ENCODE measurements at regions not wholly inside any gene's neighbourhood (a gene's known extent, or its start where the extent isn't known, plus 50 kb on each side); places are given as distances from the start of the nearest gene placed in this dataset.

DNA sequence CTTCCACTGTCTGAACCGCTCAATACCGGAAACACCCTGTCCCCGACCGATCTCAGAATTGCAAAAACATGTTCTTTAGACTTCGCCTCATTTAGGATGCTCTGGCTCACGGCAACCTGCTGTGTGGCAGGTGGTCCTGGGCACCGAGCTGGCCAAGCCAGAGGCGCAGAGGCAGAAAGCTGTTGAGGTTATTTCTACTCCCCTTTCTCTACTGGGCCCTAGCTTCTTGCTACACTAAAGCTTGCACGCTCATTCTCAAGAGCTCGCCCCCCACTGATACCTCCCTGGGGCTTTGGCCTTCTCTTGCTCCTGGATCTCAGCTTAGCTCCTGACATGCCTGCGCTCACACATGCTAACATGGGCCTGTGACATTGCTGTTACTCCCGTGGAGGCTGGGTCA is 417.4 kb downstream of the LPIN1 start:
- TF ChIP-seq EZH2 (IDR thresholded peaks at IDR 0.05; ENCODE audit: low read depth) (no peak), CTCF (conservative IDR thresholded peaks at IDR 0.05) (no peak)
- no TSS peak for BruUV-seq (replicated peaks)
- DNase-seq, result no peak
- Histone ChIP-seq H3K4me3 (no peak overlapping the region), H3K36me3 (ENCODE audit: low read depth) (no peaks in the 10 kb centered on the region), H3K27me3 (ENCODE audit: insufficient read depth, low read depth) (no peaks in the 10 kb centered on the region), H2AFZ (no peak overlapping the region), H3K9me2 (ENCODE audit: insufficient read depth) (no peaks in the 10 kb centered on the region), H3K4me2 (no peak overlapping the region), H3K4me1 (replicated peaks; ENCODE audit: insufficient read depth) (peaks cover 8% of the 10 kb centered on the region), H3K9me3 (ENCODE audit: insufficient read depth, low read depth) (peaks cover 5% of the 10 kb centered on the region; the same call in 1 of the 2 replicates), H4K20me1 (ENCODE audit: insufficient read depth) (no peaks in the 10 kb centered on the region), H3F3A (ENCODE audit: insufficient read depth, low read depth) (no peaks in the 10 kb centered on the region; the same call in 1 of the 2 replicates), H3K27ac (no peak overlapping the region), H3K79me2 (ENCODE audit: low read depth) (no peaks in the 10 kb centered on the region)
- ChIA-PET POLR2A (ENCODE audit: unreplicated experiment) (no interaction called here), CTCF (no interaction called here)
- intact Hi-C loops (cut with micrococcal nuclease; ENCODE audit: unreplicated experiment), result no loop called here

DNA sequence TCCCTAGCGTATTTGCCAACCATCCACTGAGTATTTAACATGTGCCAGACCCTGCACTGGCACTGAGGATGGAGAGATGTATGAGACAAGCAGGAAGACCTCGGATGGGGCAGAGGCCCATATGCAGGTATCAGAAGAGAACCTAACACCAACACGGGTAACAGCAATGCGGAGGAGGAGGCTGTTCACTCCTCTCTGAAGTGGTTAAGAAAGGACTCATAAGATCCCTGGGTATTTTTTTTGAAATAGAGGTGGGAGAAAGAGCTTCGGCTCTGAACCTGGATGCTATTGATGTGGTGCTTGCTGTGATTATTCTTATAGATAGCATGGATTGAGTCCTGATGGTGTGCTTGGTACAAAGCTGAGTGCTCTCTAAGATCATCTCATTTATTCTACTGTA is 418.3 kb downstream of the LPIN1 start:
- no TSS peak for BruUV-seq (replicated peaks)
- CTCF ChIA-PET, result no interaction called here
- no peaks in the 10 kb centered on the region for H4K20me1 ChIP-seq (ENCODE audit: insufficient read depth)

GRCh38 chr2:12167525-12168317 is 421.3 kb downstream of the LPIN1 start:
- CTCF ChIA-PET, result no interaction called here

More for the DNA sequence above, 418.3 kb downstream of the LPIN1 start:
- Histone ChIP-seq H3K4me2 (no peak overlapping the region), H3K36me3 (ENCODE audit: low read depth) (no peaks in the 10 kb centered on the region), H3K4me1 (replicated peaks; ENCODE audit: insufficient read depth) (peaks cover 17% of the 10 kb centered on the region), H3K9me2 (ENCODE audit: insufficient read depth) (no peaks in the 10 kb centered on the region), H3F3A (ENCODE audit: insufficient read depth, low read depth) (peaks cover 5% of the 10 kb centered on the region; the same call in 1 of the 2 replicates), H2AFZ (no peak overlapping the region), H3K27me3 (ENCODE audit: insufficient read depth, low read depth) (no peaks in the 10 kb centered on the region), H3K9me3 (ENCODE audit: insufficient read depth, low read depth) (0 out of 2 replicates have a peak, but pooled peaks cover 3% of the 10 kb centered on the region), H3K4me3 (no peak overlapping the region), H3K27ac (no peak overlapping the region), H3K79me2 (ENCODE audit: low read depth) (no peaks in the 10 kb centered on the region)
- TF ChIP-seq CTCF (conservative IDR thresholded peaks at IDR 0.05), result no peak
- no peak for TF ChIP-seq EZH2 (IDR thresholded peaks at IDR 0.05; ENCODE audit: low read depth)
- intact Hi-C loops (cut with micrococcal nuclease; ENCODE audit: unreplicated experiment), result no loop called here
- DNase-seq, result no peak
- POLR2A ChIA-PET (ENCODE audit: unreplicated experiment), result no interaction called here

More at GRCh38 chr2:12167525-12168317, 421.3 kb downstream of the LPIN1 start:
- Histone ChIP-seq H3K27me3 (ENCODE audit: insufficient read depth, low read depth) (no peaks in the 10 kb centered on the region), H3K4me3 (no peak overlapping the region), H3K9me2 (ENCODE audit: insufficient read depth) (no peaks in the 10 kb centered on the region), H3F3A (ENCODE audit: insufficient read depth, low read depth) (peaks cover 5% of the 10 kb centered on the region; the same call in 1 of the 2 replicates), H3K36me3 (ENCODE audit: low read depth) (no peaks in the 10 kb centered on the region), H3K4me2 (no peak overlapping the region), H3K9me3 (ENCODE audit: insufficient read depth, low read depth) (no peaks in the 10 kb centered on the region), H2AFZ (no peak overlapping the region), H3K27ac (no peak overlapping the region), H4K20me1 (ENCODE audit: insufficient read depth) (no peaks in the 10 kb centered on the region), H3K4me1 (replicated peaks; ENCODE audit: insufficient read depth) (peaks cover 18% of the 10 kb centered on the region), H3K79me2 (ENCODE audit: low read depth) (no peaks in the 10 kb centered on the region)
- POLR2A ChIA-PET (ENCODE audit: unreplicated experiment), result no interaction called here
- TF ChIP-seq EZH2 (IDR thresholded peaks at IDR 0.05; ENCODE audit: low read depth), result no peak
- TF ChIP-seq CTCF (conservative IDR thresholded peaks at IDR 0.05), result no peak
- no peak for DNase-seq
- intact Hi-C loops (cut with micrococcal nuclease; ENCODE audit: unreplicated experiment), result no loop called here
- no TSS peak for BruUV-seq (replicated peaks)
